LNCAP (cell line): ENCODE measurements at regions not wholly inside any gene's neighbourhood (a gene's known extent, or its start where the extent isn't known, plus 50 kb on each side); places are given as distances from the start of the nearest gene placed in this dataset.

Source experiments
- TF ChIP-seq, protein P1 (sequence below): fragments of 450-650 bp; IDR thresholded peaks from 2 replicates; pipeline ENCODE4 v1.5.1; 2017; ENCODE audit warnings: mild to moderate bottlenecking

DNA sequence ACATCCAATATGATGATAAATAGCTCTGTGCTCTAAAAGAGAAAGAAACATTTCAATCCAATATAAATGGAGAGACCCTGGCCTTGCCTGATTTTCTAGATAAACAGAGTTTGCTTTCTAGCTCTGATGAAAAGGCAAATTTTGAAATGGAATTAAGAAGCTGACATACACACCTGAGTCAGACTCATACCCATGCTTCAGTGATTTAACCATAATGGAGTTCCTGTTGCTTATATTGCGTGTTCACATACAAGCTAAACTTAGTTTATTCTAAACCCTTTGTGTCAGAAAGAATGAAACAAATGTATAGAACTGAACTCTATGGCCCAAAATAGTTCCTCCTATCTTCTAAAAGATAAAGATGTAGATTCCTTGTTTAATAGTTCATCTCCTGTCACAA lies 760.8 kb upstream of the ARPP21 start:
- TF ChIP-seq, protein P1, sequence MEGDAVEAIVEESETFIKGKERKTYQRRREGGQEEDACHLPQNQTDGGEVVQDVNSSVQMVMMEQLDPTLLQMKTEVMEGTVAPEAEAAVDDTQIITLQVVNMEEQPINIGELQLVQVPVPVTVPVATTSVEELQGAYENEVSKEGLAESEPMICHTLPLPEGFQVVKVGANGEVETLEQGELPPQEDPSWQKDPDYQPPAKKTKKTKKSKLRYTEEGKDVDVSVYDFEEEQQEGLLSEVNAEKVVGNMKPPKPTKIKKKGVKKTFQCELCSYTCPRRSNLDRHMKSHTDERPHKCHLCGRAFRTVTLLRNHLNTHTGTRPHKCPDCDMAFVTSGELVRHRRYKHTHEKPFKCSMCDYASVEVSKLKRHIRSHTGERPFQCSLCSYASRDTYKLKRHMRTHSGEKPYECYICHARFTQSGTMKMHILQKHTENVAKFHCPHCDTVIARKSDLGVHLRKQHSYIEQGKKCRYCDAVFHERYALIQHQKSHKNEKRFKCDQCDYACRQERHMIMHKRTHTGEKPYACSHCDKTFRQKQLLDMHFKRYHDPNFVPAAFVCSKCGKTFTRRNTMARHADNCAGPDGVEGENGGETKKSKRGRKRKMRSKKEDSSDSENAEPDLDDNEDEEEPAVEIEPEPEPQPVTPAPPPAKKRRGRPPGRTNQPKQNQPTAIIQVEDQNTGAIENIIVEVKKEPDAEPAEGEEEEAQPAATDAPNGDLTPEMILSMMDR, result no peak

- TF ChIP-seq, protein P1, result no peak
Observed at GRCh38 chr3:34881026-34881425, 758.3 kb upstream of the ARPP21 start.

DNA sequence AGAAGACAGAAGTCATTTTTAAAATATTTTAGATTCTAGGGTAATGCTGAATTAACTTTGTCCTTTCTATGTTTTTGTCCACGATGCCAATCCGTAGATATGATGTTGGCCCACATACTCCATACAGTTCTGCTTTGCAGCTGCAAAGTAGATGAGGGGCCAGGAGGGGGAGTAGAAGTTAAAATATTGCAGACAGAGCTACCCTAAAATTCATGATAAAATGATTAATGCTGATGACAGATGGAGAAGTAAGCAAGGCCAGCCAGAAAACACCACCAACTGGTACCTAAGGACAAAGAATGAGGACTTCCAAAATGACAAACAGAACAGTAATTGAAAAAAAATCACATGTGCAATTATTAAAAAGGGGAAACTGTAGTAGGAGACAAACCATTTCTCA lies 756.6 kb upstream of the ARPP21 start:
- TF ChIP-seq, protein P1, result no peak

- TF ChIP-seq, protein P1, result no peak
Observed at GRCh38 chr3:34884007-34884406, 755.3 kb upstream of the ARPP21 start.

- TF ChIP-seq, protein P1, result no peak
Observed at GRCh38 chr3:34886443-34886842, 752.9 kb upstream of the ARPP21 start.

DNA sequence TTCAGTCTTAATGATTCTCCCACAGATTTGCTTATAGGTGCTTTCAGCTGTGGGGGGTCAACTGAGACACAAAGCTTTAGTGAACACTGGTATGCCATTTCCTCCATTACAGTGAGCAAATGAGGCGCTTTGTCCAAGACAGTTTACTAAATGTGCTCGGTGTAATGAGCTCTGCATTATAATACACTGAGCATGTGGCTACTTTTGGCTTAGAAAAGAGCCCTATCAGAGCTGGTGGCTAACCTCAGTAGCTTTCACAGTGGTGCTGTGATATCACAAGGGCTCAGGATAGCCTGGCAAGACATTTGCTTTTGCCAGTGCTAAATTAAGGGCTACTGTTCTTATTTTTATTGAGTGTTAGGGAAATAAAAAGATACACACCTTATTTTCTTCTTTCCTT lies 749.7 kb upstream of the ARPP21 start:
- TF ChIP-seq, protein P1, result no peak

DNA sequence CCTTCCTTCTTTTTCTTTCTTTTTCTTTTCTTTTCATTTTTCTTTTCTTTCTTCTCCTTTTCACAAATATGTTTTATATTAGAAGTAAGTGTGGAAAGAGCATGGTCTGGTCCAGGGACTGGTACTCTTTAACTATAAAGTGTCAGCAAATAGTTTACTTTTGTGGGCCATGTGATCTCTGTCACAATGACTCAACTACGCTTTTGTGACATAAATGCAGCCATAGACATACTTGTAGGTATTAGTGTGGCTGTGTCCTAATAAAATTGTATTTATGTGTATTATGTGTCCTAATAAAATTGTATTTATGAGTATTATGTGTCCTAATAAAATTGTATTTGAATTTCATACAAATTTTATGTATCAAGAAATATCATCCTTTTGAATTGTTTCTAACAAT lies 749.1 kb upstream of the ARPP21 start:
- TF ChIP-seq, protein P1, result no peak

- TF ChIP-seq, protein P1, result no peak
Observed at GRCh38 chr3:34891941-34892340, 747.4 kb upstream of the ARPP21 start.
